ENCODE measurements at regions not wholly inside any gene's neighbourhood (a gene's known extent, or its start where the extent isn't known, plus 50 kb on each side); places are given as distances from the start of the nearest gene placed in this dataset.
A peak's percentile ranks its signal among the peaks of the same experiment; 100 is the strongest.

DNA sequence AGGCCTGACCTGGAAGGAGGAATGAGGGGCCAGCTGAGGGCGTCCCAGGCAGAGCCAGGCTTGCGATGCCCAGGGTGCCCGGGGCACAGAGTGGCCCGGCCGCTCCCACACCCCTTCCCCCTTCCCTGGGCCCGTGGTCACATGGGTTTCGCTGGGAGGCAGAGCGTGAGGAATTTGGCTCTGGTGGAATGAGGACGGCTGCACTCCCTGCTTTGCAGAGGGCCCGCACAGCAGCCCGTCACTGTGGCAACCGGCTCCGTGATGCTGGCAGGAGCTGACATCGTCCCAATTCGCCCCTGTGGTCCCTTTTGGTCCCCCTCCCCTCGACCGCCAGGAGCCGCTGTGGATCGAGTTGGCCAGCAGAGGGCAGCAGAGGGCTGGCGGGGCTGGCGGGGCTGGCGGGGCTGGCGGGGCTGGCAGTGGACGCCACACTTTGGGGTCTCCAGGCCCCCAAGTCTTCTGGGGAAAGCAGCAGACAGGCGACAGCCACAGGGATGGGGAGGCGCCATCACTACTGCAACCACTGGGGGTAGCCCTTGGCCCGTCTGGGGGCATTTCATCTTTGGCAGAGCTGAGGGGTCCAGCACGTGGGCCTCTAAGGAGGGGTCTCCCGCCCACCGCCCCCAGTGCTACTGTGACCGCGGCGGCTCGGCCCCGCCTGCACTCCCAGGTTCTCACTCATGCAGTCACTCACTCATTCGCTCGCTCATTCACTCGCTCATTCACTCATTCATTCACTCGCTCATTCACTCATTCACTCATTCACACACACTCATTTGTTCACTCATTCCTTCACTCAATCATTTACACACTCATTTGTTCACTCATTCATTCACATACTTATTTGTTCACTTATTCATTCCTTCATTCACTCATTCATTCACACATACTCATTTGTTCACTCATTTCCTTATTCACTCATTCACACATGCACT, 49.7 kb upstream of the BHLHE23 start:
- TF ChIP-seq, protein P1, sequence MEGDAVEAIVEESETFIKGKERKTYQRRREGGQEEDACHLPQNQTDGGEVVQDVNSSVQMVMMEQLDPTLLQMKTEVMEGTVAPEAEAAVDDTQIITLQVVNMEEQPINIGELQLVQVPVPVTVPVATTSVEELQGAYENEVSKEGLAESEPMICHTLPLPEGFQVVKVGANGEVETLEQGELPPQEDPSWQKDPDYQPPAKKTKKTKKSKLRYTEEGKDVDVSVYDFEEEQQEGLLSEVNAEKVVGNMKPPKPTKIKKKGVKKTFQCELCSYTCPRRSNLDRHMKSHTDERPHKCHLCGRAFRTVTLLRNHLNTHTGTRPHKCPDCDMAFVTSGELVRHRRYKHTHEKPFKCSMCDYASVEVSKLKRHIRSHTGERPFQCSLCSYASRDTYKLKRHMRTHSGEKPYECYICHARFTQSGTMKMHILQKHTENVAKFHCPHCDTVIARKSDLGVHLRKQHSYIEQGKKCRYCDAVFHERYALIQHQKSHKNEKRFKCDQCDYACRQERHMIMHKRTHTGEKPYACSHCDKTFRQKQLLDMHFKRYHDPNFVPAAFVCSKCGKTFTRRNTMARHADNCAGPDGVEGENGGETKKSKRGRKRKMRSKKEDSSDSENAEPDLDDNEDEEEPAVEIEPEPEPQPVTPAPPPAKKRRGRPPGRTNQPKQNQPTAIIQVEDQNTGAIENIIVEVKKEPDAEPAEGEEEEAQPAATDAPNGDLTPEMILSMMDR (IDR thresholded peaks at IDR 0.05; ENCODE audit: insufficient read depth, low read length, poor library complexity, severe bottlenecking) = peak; percentile 90
- TF ChIP-seq EZH2phosphoT487 (conservative IDR thresholded peaks at IDR 0.05; ENCODE audit: low read length) = no peak
